ENCODE measurements at regions not wholly inside any gene's neighbourhood (a gene's known extent, or its start where the extent isn't known, plus 50 kb on each side); places are given as distances from the start of the nearest gene placed in this dataset.

GRCh38 chr21:36571556-36571955 lies 91.6 kb upstream of the CLDN14 start:
- Histone ChIP-seq H2AK5ac (ENCODE audit: insufficient read length, low read length) (no peak overlapping the region), H4K91ac (ENCODE audit: insufficient read length, low read depth, low read length) (no peak overlapping the region), H2AFZ (ENCODE audit: low read length) (no peak overlapping the region), H3K79me1 (ENCODE audit: insufficient read depth, low read depth, low read length, poor library complexity, severe bottlenecking) (no peaks in the 10 kb centered on the region), H2BK5ac (ENCODE audit: insufficient read length, low read length) (no peak overlapping the region), H4K20me1 (ENCODE audit: control insufficient read depth, insufficient read depth, insufficient read length) (no peaks in the 10 kb centered on the region), H2BK12ac (ENCODE audit: insufficient read length, low read depth, low read length) (no peak overlapping the region), H3K4ac (ENCODE audit: low read depth, low read length) (no peak overlapping the region), H3K9ac (ENCODE audit: extremely low read depth, insufficient read length, low read length) (no peak overlapping the region), H3K23ac (ENCODE audit: insufficient read length, low read depth, low read length) (no peak overlapping the region), H4K8ac (replicated peaks; ENCODE audit: insufficient read length, low read depth, low read length) (no peak overlapping the region), H3K4me1 (ENCODE audit: insufficient read depth, low read length) (no peaks in the 10 kb centered on the region), H3K79me2 (ENCODE audit: insufficient read depth, low read length) (no peaks in the 10 kb centered on the region), H3K23me2 (ENCODE audit: insufficient read length, low read depth, low read length, poor library complexity, severe bottlenecking) (no peaks in the 10 kb centered on the region), H2BK20ac (ENCODE audit: low read depth, low read length, poor library complexity, severe bottlenecking) (no peak overlapping the region), H4K5ac (ENCODE audit: insufficient read length, low read depth, low read length) (no peak overlapping the region), H3K56ac (ENCODE audit: insufficient read length, low read depth, low read length) (no peak overlapping the region), H3T11ph (ENCODE audit: low read length) (no peak overlapping the region), H2BK120ac (ENCODE audit: low read depth, low read length, poor library complexity, severe bottlenecking) (no peak overlapping the region), H3K9me3 (ENCODE audit: control insufficient read depth, low read depth, low read length) (no peaks in the 10 kb centered on the region), H3K27ac (ENCODE audit: insufficient read length, low read depth, low read length) (no peak overlapping the region), H3K14ac (ENCODE audit: insufficient read depth, low read length) (no peak overlapping the region), H3K4me2 (ENCODE audit: insufficient read depth, insufficient read length, low read length) (no peak overlapping the region), H3K18ac (ENCODE audit: insufficient read length, low read depth, low read length) (no peak overlapping the region), H3K27me3 (ENCODE audit: insufficient read depth, low read length) (no peaks in the 10 kb centered on the region), H2BK15ac (ENCODE audit: low read depth, low read length) (no peak overlapping the region)
- Mint-ChIP-seq H3K36me3 (ENCODE audit: insufficient read depth in 1 of 3, low read depth in 3 of 3) (no peaks in the 10 kb centered on the region), H3K27me3 (ENCODE audit: low read depth) (peaks cover 5% of the 10 kb centered on the region), H3K9me3 (no peaks in the 10 kb centered on the region), H3K4me3 (no peak overlapping the region), H3K4me1 (no peaks in the 10 kb centered on the region), H3K27ac (no peak overlapping the region)
- TF ChIP-seq CTCF (conservative IDR thresholded peaks at IDR 0.05) = no peak
- no peak for DNase-seq
- WGBS (ENCODE audit: extremely low coverage, insufficient read length, low lambda C conversion rate) = no CpG with 5 or more reads among the region's 10 CpGs
